IMR-90 (cell line): ENCODE measurements at regions not wholly inside any gene's neighbourhood (a gene's known extent, or its start where the extent isn't known, plus 50 kb on each side); places are given as distances from the start of the nearest gene placed in this dataset.
A peak's percentile ranks its signal among the peaks of the same experiment; 100 is the strongest.

ENCODE experiments used
- ATAC-seq: fragments of 200-7000 bp; cut with Tn5 transposase; 2 replicates; pipeline ENCODE4 v1.9.1; 2020; ENCODE audit warnings: low read depth, mild to moderate bottlenecking, moderate library complexity
- BruUV-seq: library from RNA; stranded (reverse); fragments of 400-500 nt; replicated peaks from 2 replicates; lab custom pipeline; 2021; lab: Mats Ljungman, UMichigan
- CTCF ChIA-PET: fragments of 300-600 bp; formaldehyde crosslinking; extraction: SDS; loops from one replicate; lab custom pipeline; 2021; ENCODE audit warnings: antibody characterized with exemption; lab: Yijun Ruan, JAX
- POLR2A ChIA-PET: fragments of 300-600 bp; sonication (Branson Sonifier 250); formaldehyde crosslinking; loops from one replicate; lab custom pipeline; 2022; ENCODE audit warnings: antibody characterized with exemption; ENCODE audit not compliant: unreplicated experiment; lab: Charles Lee
- DNase-seq: peaks from one replicate; pipeline ENCODE4 v3.0.0; 2013
- H2AFZ ChIP-seq: replicated peaks from 2 replicates; pipeline ENCODE3; 2013; ENCODE audit warnings: low read length, mild to moderate bottlenecking; ENCODE audit not compliant: poor library complexity
- H2AK5ac ChIP-seq: 2 replicates; pipeline ENCODE4 v1.6.1; 2013; ENCODE audit warnings: low read depth, low read length, inconsistent platforms
- H2AK9ac ChIP-seq: replicated peaks from 2 replicates; pipeline ENCODE3; 2013; ENCODE audit warnings: mild to moderate bottlenecking, low read depth, low read length, moderate library complexity; ENCODE audit not compliant: poor library complexity
- H2BK120ac ChIP-seq: 2 replicates; pipeline ENCODE4 v1.6.1; 2013; ENCODE audit warnings: low read depth, low read length, inconsistent platforms
- H2BK15ac ChIP-seq: 3 replicates; pipeline ENCODE4 v1.6.1; 2013; ENCODE audit warnings: low read depth, low read length, inconsistent platforms
- H2BK20ac ChIP-seq: 2 replicates; pipeline ENCODE4 v1.6.1; 2013; ENCODE audit warnings: low read depth, mild to moderate bottlenecking, inconsistent platforms, low read length, moderate library complexity
- H2BK5ac ChIP-seq: 2 replicates; pipeline ENCODE4 v1.6.1; 2013; ENCODE audit warnings: mild to moderate bottlenecking, low read depth, low read length, inconsistent platforms; ENCODE audit not compliant: poor library complexity, severe bottlenecking
- H3K14ac ChIP-seq: replicated peaks from 2 replicates; pipeline ENCODE4 v1.6.1; 2013; ENCODE audit warnings: low read depth, low read length, inconsistent platforms
- H3K18ac ChIP-seq: 2 replicates; pipeline ENCODE4 v1.6.1; 2013; ENCODE audit warnings: low read depth, low read length, control low read depth
- H3K23ac ChIP-seq: 2 replicates; pipeline ENCODE4 v1.6.1; 2013; ENCODE audit warnings: low read depth, low read length, inconsistent platforms
- H3K27ac ChIP-seq: 2 replicates; pipeline ENCODE4 v1.5.1; 2013; ENCODE audit warnings: mild to moderate bottlenecking, control low read depth, low read length; ENCODE audit not compliant: insufficient read depth
- H3K27me3 ChIP-seq: 2 replicates; pipeline ENCODE4 v1.6.1; 2013; ENCODE audit warnings: low read length; ENCODE audit not compliant: control insufficient read depth, insufficient read depth
- H3K36me3 ChIP-seq: 2 replicates; pipeline ENCODE4 v1.6.1; 2013; ENCODE audit warnings: low read length, mixed read lengths; ENCODE audit not compliant: control insufficient read depth, insufficient read depth
- H3K4ac ChIP-seq: 2 replicates; pipeline ENCODE4 v1.6.1; 2013; ENCODE audit warnings: low read depth, low read length, inconsistent platforms
- H3K4me1 ChIP-seq: 2 replicates; pipeline ENCODE4 v1.6.1; 2013; ENCODE audit warnings: low read length, mixed read lengths; ENCODE audit not compliant: control insufficient read depth, insufficient read depth
- H3K4me2 ChIP-seq: 2 replicates; pipeline ENCODE4 v1.6.1; 2013; ENCODE audit warnings: low read depth, mild to moderate bottlenecking, control low read depth, low read length, moderate library complexity
- H3K4me3 ChIP-seq: 2 replicates; pipeline ENCODE4 v1.5.1; 2013; ENCODE audit warnings: low read depth, mild to moderate bottlenecking, control low read depth, low read length, moderate library complexity; ENCODE audit not compliant: insufficient read depth
- H3K56ac ChIP-seq: 2 replicates; pipeline ENCODE4 v1.6.1; 2013; ENCODE audit warnings: low read length, inconsistent platforms; ENCODE audit not compliant: insufficient read depth; ENCODE audit errors: extremely low read depth
- H3K79me1 ChIP-seq, 2 experiments: 2 replicates each; pipeline ENCODE4 v1.6.1; 2013; ENCODE audit warnings: low read length in 2 of 2, inconsistent platforms in 1 of 2, low read depth in 1 of 2
- H3K9ac ChIP-seq: 2 replicates; pipeline ENCODE4 v1.6.1; 2013; ENCODE audit warnings: low read depth, low read length, control low read depth
- H3K9me1 ChIP-seq: 2 replicates; pipeline ENCODE4 v1.6.1; 2013; ENCODE audit warnings: low read length, inconsistent platforms; ENCODE audit not compliant: insufficient read depth
- H3K9me3 ChIP-seq: 2 replicates; pipeline ENCODE4 v1.6.1; 2013; ENCODE audit warnings: low read length; ENCODE audit not compliant: control insufficient read depth, insufficient read depth
- H4K20me1 ChIP-seq: 2 replicates; pipeline ENCODE4 v1.6.1; 2013; ENCODE audit warnings: low read length, inconsistent platforms; ENCODE audit not compliant: insufficient read depth
- H4K5ac ChIP-seq: 2 replicates; pipeline ENCODE4 v1.6.1; 2013; ENCODE audit warnings: mild to moderate bottlenecking, low read depth, low read length, control low read depth
- H4K8ac ChIP-seq, 2 experiments: 2 replicates each; pipeline ENCODE4 v1.6.1; 2013; ENCODE audit warnings: low read depth in 2 of 2, low read length in 2 of 2, control low read depth in 1 of 2, inconsistent platforms in 1 of 2
- H4K91ac ChIP-seq: 2 replicates; pipeline ENCODE4 v1.6.1; 2013; ENCODE audit warnings: low read depth, low read length, inconsistent platforms; ENCODE audit not compliant: insufficient read depth
- CEBPB ChIP-seq: IDR thresholded peaks from 2 replicates; pipeline ENCODE4 v1.6.1; 2012; ENCODE audit warnings: low read depth, low read length, improper control_type of control experiment
- RFX5 ChIP-seq: IDR thresholded peaks from 2 replicates; pipeline ENCODE4 v1.8.0; 2012; ENCODE audit warnings: low read depth, mild to moderate bottlenecking, low read length, moderate library complexity
- WGBS, 2 experiments: methylation state at CpG; one replicate each; pipeline versions ENCODE4 v1.1.5 to v1.1.7; 2013; ENCODE audit warnings: missing lambda C conversion rate in 2 of 2; ENCODE audit not compliant: insufficient read length in 1 of 2; ENCODE audit errors: extremely low coverage in 2 of 2; 5-methylcytosine and 5-hydroxymethylcytosine counted together
- dilution Hi-C: fragments of 300-500 bp; cut with HindIII; formaldehyde crosslinking; loops from one replicate; pipeline ENCODE4 v1.14.3; 2018; ENCODE audit warnings: low sequenced_read_pairs; ENCODE audit not compliant: unreplicated experiment
- in situ Hi-C: fragments of 300-500 bp; cut with MboI; formaldehyde crosslinking; loops from 3 replicates; pipeline ENCODE4 v1.14.3; 2019; ENCODE audit warnings: low sequenced_read_pairs, inconsistent platforms, mixed read lengths
- intact Hi-C: fragments of 100-400 bp; cut with micrococcal nuclease; formaldehyde crosslinking; loops from 2 replicates; pipeline ENCODE4 v1.10.0; 2022

GRCh38 chr1:45272913-45273371, 53.8 kb upstream of the HPDL start:
- Histone ChIP-seq H3K23ac (no peak overlapping the region), H3K4me2 (no peak overlapping the region), H2AK9ac (no peak overlapping the region), H2BK5ac (no peak overlapping the region), H4K20me1 (no peaks in the 10 kb centered on the region), H3K9me1 (peaks cover 5% of the 10 kb centered on the region), H3K4me3 (no peak overlapping the region), H3K9me3 (no peaks in the 10 kb centered on the region), H3K9ac (no peak overlapping the region), H3K14ac (peak overlapping the region; percentile 37; the same call in 1 of the 2 replicates), H2BK20ac (0 out of 2 replicates have a peak overlapping the region, but pooled peaks have one; percentile 14), H2BK15ac (no peak overlapping the region), H3K4me1 (no peaks in the 10 kb centered on the region), H3K56ac (no peak overlapping the region), H3K36me3 (no peaks in the 10 kb centered on the region), H4K5ac (no peak overlapping the region), H2BK120ac (no peak overlapping the region), H4K8ac (0 out of 4 replicates have a peak overlapping the region, but pooled peaks of 1 of the 2 experiments have one; percentile 33), H3K4ac (peak overlapping the region; percentile 40; the same call in 1 of the 2 replicates), H3K79me1 (no peaks in the 10 kb centered on the region), H3K27me3 (no peaks in the 10 kb centered on the region), H4K91ac (no peak overlapping the region), H3K27ac (no peak overlapping the region), H3K18ac (no peak overlapping the region; the same call in 1 of the 2 replicates), H2AFZ (peak overlapping the region; percentile 0), H2AK5ac (no peak overlapping the region)
- intact Hi-C loops = no loop called here
- POLR2A ChIA-PET = interaction anchor here (0.6 kb wide), 1 partner anchor 24 kb away, joined by 10 read pairs; no protein-coding TSS in a partner anchor
- BruUV-seq = no TSS peak
- CTCF ChIA-PET = no interaction called here
- dilution Hi-C loops = no loop called here
- peak; percentile 60 for ATAC-seq
- in situ Hi-C loops = no loop called here
- peak; percentile 89 for DNase-seq
- TF ChIP-seq RFX5 = no peak
- TF ChIP-seq CEBPB = peak; percentile 91
- WGBS, 2 experiments = no CpG with 5 or more reads among the region's 4 CpGs
